GM19043 (cell line): ENCODE measurements at regions not wholly inside any gene's neighbourhood (a gene's known extent, or its start where the extent isn't known, plus 50 kb on each side); places are given as distances from the start of the nearest gene placed in this dataset.

Experiments used
- ATAC-seq: cut with Tn5 transposase; IDR thresholded peaks from one replicate; pipeline ENCODE4 v1.9.1; 2021; ENCODE audit warnings: low read depth; ENCODE audit not compliant: unreplicated experiment

GRCh38 chr15:70185251-70185711 is 87.6 kb upstream of the TLE3 start:
- ATAC-seq, result no peak

- no peak for ATAC-seq
These were observed 85.4 kb upstream of the TLE3 start for GRCh38 chr15:70182858-70183695.

GRCh38 chr15:70181626-70182255 is 84.0 kb upstream of the TLE3 start:
- ATAC-seq, result no peak

GRCh38 chr15:70180186-70180875 is 82.6 kb upstream of the TLE3 start:
- ATAC-seq, result no peak

GRCh38 chr15:70179309-70179892 is 81.7 kb upstream of the TLE3 start:
- ATAC-seq, result no peak

- no peak for ATAC-seq
These were observed 80.8 kb upstream of the TLE3 start for GRCh38 chr15:70178335-70179084.

- no peak for ATAC-seq
These were observed 75.0 kb upstream of the TLE3 start for GRCh38 chr15:70172566-70173225.

- no peak for ATAC-seq
These were observed 74.4 kb upstream of the TLE3 start for GRCh38 chr15:70172124-70172523.

GRCh38 chr15:70171256-70171886 is 73.7 kb upstream of the TLE3 start:
- no peak for ATAC-seq

- ATAC-seq, result no peak
These were observed 72.5 kb upstream of the TLE3 start for GRCh38 chr15:70170096-70170699.

GRCh38 chr15:70169147-70169546 is 71.4 kb upstream of the TLE3 start:
- ATAC-seq, result no peak

- ATAC-seq, result no peak
These were observed 69.4 kb upstream of the TLE3 start for GRCh38 chr15:70167155-70167554.

- no peak for ATAC-seq
These were observed 68.9 kb upstream of the TLE3 start for GRCh38 chr15:70166506-70167087.

GRCh38 chr15:70165716-70166284 is 68.1 kb upstream of the TLE3 start:
- ATAC-seq, result no peak

GRCh38 chr15:70164910-70165715 is 67.4 kb upstream of the TLE3 start:
- ATAC-seq, result no peak

- ATAC-seq, result no peak
These were observed 66.6 kb upstream of the TLE3 start for GRCh38 chr15:70164156-70164900.
